Activated CD4-positive, alpha-beta memory T cell treated with anti-CD3 and anti-CD28 coated beads for 36 hours (primary cell): ENCODE measurements at regions not wholly inside any gene's neighbourhood (a gene's known extent, or its start where the extent isn't known, plus 50 kb on each side); places are given as distances from the start of the nearest gene placed in this dataset.
"Not testable (repeated sequence)": the region's sequence is repeated elsewhere in the genome, so short reads cannot be mapped to it uniquely, and the experiment has no call there.

ENCODE experiments used
- CTCF ChIA-PET: fragments of 350-600 bp; sonication (Branson Sonifier 250); formaldehyde crosslinking; loops from one replicate; lab custom pipeline; 2021; ENCODE audit warnings: antibody characterized with exemption, inconsistent platforms; lab: Charles Lee
- POLR2A ChIA-PET: fragments of 350-600 bp; sonication (Branson Sonifier 250); formaldehyde crosslinking; loops from one replicate; lab custom pipeline; 2021; ENCODE audit warnings: antibody characterized with exemption; lab: Charles Lee
- DNase-seq: peaks from one replicate; pipeline ENCODE4 v3.0.0-alpha.2; 2020
- H3K27ac Mint-ChIP-seq: one replicate; pipeline ENCODE4 v1.8.0; 2021; ENCODE audit warnings: mixed read lengths
- H3K27me3 Mint-ChIP-seq: one replicate; pipeline ENCODE4 v1.8.0; 2021; ENCODE audit warnings: mixed read lengths
- H3K36me3 Mint-ChIP-seq: one replicate; pipeline ENCODE4 v1.8.0; 2021; ENCODE audit warnings: mixed read lengths
- H3K4me1 Mint-ChIP-seq: one replicate; pipeline ENCODE4 v1.8.0; 2021; ENCODE audit warnings: low read depth, mixed read lengths
- H3K4me3 Mint-ChIP-seq: one replicate; pipeline ENCODE4 v1.8.0; 2021; ENCODE audit warnings: mild to moderate bottlenecking, mixed read lengths
- H3K9me3 Mint-ChIP-seq: one replicate; pipeline ENCODE4 v1.8.0; 2021; ENCODE audit warnings: mixed read lengths
- intact Hi-C: fragments of 100-400 bp; cut with micrococcal nuclease; formaldehyde crosslinking; loops from one replicate; pipeline ENCODE4 v1.15.1; 2023

DNA sequence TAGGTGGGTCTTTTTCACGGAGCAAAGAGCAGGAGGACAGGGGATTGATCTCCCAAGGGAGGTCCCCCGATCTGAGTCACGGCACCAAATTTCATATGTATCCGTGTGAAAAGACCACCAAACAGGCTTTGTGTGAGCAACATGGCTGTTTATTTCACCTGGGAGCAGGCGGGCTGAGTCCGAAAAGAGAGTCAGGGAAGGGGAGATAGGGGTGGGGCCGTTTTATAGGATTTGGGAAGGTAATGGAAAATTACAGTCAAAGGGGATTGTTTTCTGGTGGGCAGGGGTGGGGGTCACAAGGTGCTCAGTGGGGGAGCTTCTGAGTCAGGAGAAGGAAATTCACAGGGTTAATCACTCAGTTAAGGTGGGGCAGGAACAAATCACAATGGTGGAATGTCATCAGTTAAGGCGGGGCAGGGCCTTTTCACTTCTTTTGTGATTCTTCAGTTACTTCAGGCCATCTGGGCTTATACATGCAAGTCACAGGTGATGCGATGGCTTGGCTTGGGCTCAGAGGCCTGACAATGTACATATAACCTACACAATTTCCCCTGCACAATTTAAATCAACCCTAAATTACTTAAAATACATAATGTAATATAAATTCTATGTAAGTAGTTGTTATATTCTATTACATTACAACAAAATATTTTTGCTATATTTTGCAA is 921.3 kb upstream of the ALCAM start:
- H3K36me3 Mint-ChIP-seq, DNase-seq, CTCF ChIA-PET: not testable (repeated sequence)

DNA sequence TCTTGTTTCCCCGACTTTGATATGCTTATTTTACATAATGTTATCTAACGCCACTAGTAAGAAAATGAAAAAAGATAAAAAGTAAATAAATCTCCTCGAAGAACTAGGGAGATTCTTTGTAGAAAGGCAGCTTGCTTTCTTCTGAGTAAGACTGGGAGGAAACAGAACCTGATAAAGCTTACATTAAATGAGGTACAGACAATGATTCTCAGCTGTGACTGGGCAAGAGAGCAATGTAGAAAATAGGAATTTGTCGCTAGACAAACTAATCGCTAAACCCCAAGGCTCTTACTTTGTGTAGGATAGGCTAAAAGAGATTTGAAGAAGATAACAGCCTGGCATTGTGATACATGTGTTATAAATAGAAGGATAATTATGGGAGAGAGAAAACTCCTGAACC is 919.0 kb upstream of the ALCAM start:
- Mint-ChIP-seq H3K4me3 (no peak overlapping the region), H3K27ac (no peak overlapping the region), H3K36me3 (no peaks in the 10 kb centered on the region), H3K27me3 (peaks cover 6% of the 10 kb centered on the region), H3K4me1 (no peaks in the 10 kb centered on the region), H3K9me3 (no peaks in the 10 kb centered on the region)
- ChIA-PET POLR2A (no interaction called here), CTCF (no interaction called here)
- intact Hi-C loops: no loop called here
- DNase-seq: no peak

More for the DNA sequence above, 921.3 kb upstream of the ALCAM start:
- H3K9me3 Mint-ChIP-seq, H3K27me3 Mint-ChIP-seq, H3K27ac Mint-ChIP-seq, POLR2A ChIA-PET, H3K4me3 Mint-ChIP-seq, intact Hi-C loops, H3K4me1 Mint-ChIP-seq: not testable (repeated sequence)

DNA sequence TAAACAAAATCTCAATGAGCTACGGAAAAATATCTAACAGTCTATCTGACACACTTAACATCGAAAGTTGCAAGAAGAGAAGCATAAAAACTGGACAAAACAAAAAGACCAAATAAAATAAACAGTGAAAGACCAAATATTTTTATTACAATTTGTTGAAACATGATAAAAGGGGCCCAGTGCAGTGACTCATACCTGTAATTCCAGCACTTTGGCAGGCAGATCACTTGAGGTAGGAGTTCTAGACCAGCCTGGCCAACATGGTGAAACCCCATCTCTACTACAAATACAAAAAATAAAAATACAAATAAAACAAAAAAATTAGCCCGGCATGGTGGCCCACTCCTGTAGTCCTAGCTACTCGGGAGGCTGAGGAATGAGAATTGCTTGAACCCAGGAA is 914.0 kb upstream of the ALCAM start:
- Mint-ChIP-seq H3K4me1 (no peaks in the 10 kb centered on the region), H3K9me3 (no peaks in the 10 kb centered on the region), H3K36me3 (no peaks in the 10 kb centered on the region), H3K27me3 (no peaks in the 10 kb centered on the region), H3K4me3 (no peak overlapping the region), H3K27ac (no peak overlapping the region)
- intact Hi-C loops: no loop called here
- CTCF ChIA-PET: no interaction called here
- DNase-seq: no peak
- POLR2A ChIA-PET: no interaction called here

- Mint-ChIP-seq H3K9me3 (no peaks in the 10 kb centered on the region), H3K4me3 (no peak overlapping the region), H3K36me3 (no peaks in the 10 kb centered on the region), H3K27me3 (no peaks in the 10 kb centered on the region), H3K4me1 (no peaks in the 10 kb centered on the region), H3K27ac (no peak overlapping the region)
- POLR2A ChIA-PET: no interaction called here
- no peak for DNase-seq
- intact Hi-C loops: no loop called here
- CTCF ChIA-PET: no interaction called here
Observed at GRCh38 chr3:104458657-104459056, 908.1 kb upstream of the ALCAM start.

GRCh38 chr3:104460477-104461406 is 906.0 kb upstream of the ALCAM start:
- intact Hi-C loops: no loop called here
- no peak overlapping the region for H3K27ac Mint-ChIP-seq
- H3K36me3 Mint-ChIP-seq: no peaks in the 10 kb centered on the region
- no peaks in the 10 kb centered on the region for H3K4me1 Mint-ChIP-seq
- POLR2A ChIA-PET: no interaction called here
- H3K9me3 Mint-ChIP-seq: peaks cover 7% of the 10 kb centered on the region
- no peak for DNase-seq
- H3K27me3 Mint-ChIP-seq: no peaks in the 10 kb centered on the region
- no peak overlapping the region for H3K4me3 Mint-ChIP-seq
- CTCF ChIA-PET: no interaction called here

DNA sequence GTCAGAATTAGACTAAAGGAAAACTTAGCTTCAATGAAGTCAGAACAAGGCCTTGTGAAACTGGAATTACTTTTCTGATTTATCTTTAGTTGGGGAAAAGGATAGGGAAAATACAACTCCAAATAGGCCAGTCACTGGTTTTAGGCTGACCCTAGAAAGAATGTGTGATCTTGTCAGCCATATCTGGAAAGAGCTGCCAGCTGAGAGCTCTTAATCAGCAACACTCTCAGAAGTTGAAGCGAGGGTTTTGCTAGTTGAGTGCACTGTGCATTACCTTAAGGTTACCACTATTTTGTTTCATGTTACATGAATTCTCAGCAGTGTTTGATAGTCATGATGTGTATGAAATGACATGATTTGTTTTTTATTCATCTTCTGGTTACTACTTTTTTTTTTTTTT is 905.3 kb upstream of the ALCAM start:
- peaks cover 8% of the 10 kb centered on the region for H3K9me3 Mint-ChIP-seq
- no peak overlapping the region for H3K4me3 Mint-ChIP-seq
- POLR2A ChIA-PET: no interaction called here
- H3K4me1 Mint-ChIP-seq: no peaks in the 10 kb centered on the region
- no peak overlapping the region for H3K27ac Mint-ChIP-seq
- intact Hi-C loops: no loop called here
- no peaks in the 10 kb centered on the region for H3K27me3 Mint-ChIP-seq
- DNase-seq: no peak
- CTCF ChIA-PET: no interaction called here
- H3K36me3 Mint-ChIP-seq: no peaks in the 10 kb centered on the region

DNA sequence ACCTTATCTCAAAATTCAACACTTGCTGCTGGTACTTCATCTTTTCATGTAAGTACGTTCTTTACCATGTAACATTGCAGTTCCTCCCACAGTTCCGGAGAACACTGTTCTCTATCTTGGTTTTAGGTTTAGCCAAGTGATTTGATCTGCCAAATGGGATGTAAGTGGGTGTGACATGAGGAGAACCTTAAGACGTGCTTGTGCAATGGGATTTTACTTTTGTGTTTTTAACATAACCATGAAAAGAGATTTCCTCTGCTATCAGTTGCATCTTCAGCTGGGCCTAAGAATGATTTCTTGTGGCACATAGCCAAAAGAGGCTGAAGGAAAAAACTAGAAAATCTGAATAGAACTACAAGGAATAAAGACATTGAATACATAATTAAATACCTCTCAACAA is 894.5 kb upstream of the ALCAM start:
- no peaks in the 10 kb centered on the region for H3K36me3 Mint-ChIP-seq
- DNase-seq: no peak
- no peak overlapping the region for H3K27ac Mint-ChIP-seq
- H3K4me1 Mint-ChIP-seq: no peaks in the 10 kb centered on the region
- intact Hi-C loops: no loop called here
- no peaks in the 10 kb centered on the region for H3K27me3 Mint-ChIP-seq
- H3K4me3 Mint-ChIP-seq: no peak overlapping the region
- H3K9me3 Mint-ChIP-seq: peaks cover 9% of the 10 kb centered on the region
- CTCF ChIA-PET: no interaction called here
- POLR2A ChIA-PET: no interaction called here

- Mint-ChIP-seq H3K4me1 (no peaks in the 10 kb centered on the region), H3K4me3 (no peak overlapping the region), H3K9me3 (peaks cover 9% of the 10 kb centered on the region), H3K27me3 (no peaks in the 10 kb centered on the region), H3K36me3 (no peaks in the 10 kb centered on the region), H3K27ac (no peak overlapping the region)
- DNase-seq: no peak
- CTCF ChIA-PET: no interaction called here
- intact Hi-C loops: no loop called here
- POLR2A ChIA-PET: no interaction called here
Observed at GRCh38 chr3:104474011-104474410, 892.7 kb upstream of the ALCAM start.

DNA sequence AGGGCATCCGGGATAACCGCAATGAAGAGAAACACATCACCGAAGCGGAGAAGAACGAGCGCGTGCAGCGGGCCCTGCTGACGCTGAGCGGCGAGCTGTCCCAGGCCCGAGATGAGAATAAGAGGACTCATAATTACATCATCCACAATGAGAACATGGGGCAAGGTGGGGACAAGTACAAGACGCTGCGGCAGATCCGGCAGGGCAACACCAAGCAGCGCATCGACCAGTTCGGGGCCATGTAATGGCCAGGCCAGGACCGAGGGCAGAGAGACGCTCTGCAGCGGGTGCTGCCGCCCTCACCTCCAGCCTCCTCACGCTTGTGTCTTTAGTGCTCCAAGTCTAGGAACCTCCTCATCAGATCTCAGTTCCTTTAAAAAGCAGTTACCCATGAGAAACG is 863.7 kb upstream of the ALCAM start:
- Mint-ChIP-seq H3K27ac (no peak overlapping the region), H3K4me3 (no peak overlapping the region), H3K27me3 (no peaks in the 10 kb centered on the region), H3K36me3 (no peaks in the 10 kb centered on the region), H3K4me1 (no peaks in the 10 kb centered on the region), H3K9me3 (no peaks in the 10 kb centered on the region)
- no peak for DNase-seq
- POLR2A ChIA-PET: no interaction called here
- intact Hi-C loops: no loop called here
- CTCF ChIA-PET: no interaction called here

GRCh38 chr3:104510131-104510849 is 856.4 kb upstream of the ALCAM start:
- no peaks in the 10 kb centered on the region for H3K36me3 Mint-ChIP-seq
- POLR2A ChIA-PET: no interaction called here
- intact Hi-C loops: no loop called here
- H3K4me3 Mint-ChIP-seq: no peak overlapping the region
- CTCF ChIA-PET: no interaction called here
- no peak overlapping the region for H3K27ac Mint-ChIP-seq
- H3K27me3 Mint-ChIP-seq: peaks cover 4% of the 10 kb centered on the region
- H3K9me3 Mint-ChIP-seq: peaks cover 8% of the 10 kb centered on the region
- H3K4me1 Mint-ChIP-seq: no peaks in the 10 kb centered on the region
- no peak for DNase-seq

GRCh38 chr3:104514371-104514770 is 852.3 kb upstream of the ALCAM start:
- POLR2A ChIA-PET: no interaction called here
- intact Hi-C loops: no loop called here

DNA sequence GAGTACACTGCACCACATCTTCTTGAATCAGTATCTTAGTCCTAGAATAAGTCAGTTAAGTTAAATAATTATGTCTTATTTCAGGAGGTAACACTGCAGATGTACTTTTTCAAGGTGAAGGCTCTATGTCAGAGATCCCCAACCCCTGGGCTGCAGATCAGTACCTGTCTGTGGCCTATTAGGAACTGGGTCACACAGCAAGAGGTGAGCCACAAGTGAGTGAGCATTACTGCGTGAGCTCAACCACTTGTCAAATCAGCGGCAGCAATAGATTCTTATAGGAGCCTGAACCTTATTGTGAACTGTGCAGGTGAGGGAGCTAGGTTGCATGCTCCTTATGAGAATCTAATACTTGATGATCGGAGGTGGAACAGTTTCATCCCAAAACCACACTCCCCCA is 851.9 kb upstream of the ALCAM start:
- no peak overlapping the region for H3K27ac Mint-ChIP-seq
- H3K36me3 Mint-ChIP-seq: no peaks in the 10 kb centered on the region
- H3K27me3 Mint-ChIP-seq: peaks cover 5% of the 10 kb centered on the region
- POLR2A ChIA-PET: no interaction called here
- no peaks in the 10 kb centered on the region for H3K4me1 Mint-ChIP-seq
- DNase-seq: no peak
- intact Hi-C loops: no loop called here
- CTCF ChIA-PET: no interaction called here
- H3K4me3 Mint-ChIP-seq: no peak overlapping the region
- H3K9me3 Mint-ChIP-seq: peaks cover 8% of the 10 kb centered on the region

More at GRCh38 chr3:104514371-104514770, 852.3 kb upstream of the ALCAM start:
- Mint-ChIP-seq H3K4me3 (no peak overlapping the region), H3K27me3 (peaks cover 5% of the 10 kb centered on the region), H3K9me3 (peaks cover 8% of the 10 kb centered on the region), H3K27ac (no peak overlapping the region), H3K36me3 (no peaks in the 10 kb centered on the region), H3K4me1 (no peaks in the 10 kb centered on the region)
- no peak for DNase-seq
- CTCF ChIA-PET: no interaction called here
